ENCODE measurements at regions not wholly inside any gene's neighbourhood (a gene's known extent, or its start where the extent isn't known, plus 50 kb on each side); places are given as distances from the start of the nearest gene placed in this dataset.

DNA sequence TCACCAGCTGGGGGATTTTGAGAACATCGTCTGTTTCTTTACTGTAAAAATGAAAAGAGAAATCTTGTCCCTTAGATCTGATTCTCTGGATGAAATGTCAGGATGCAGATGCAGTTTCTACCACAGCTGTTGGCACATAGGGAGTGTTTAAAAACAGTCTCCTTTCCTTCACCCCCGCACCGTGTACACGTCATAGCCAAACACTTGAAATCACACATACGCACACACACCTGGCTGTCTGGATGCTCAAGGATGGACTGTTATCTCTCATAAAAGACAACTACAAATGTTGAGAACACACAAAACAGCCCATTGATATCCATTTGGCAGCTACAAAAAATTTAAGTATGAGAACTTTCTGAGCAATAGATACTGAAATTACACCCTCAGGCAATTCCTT, 275.8 kb upstream of the CLNK start:
- Mint-ChIP-seq H3K36me3 (no peaks in the 10 kb centered on the region), H3K9me3 (no peaks in the 10 kb centered on the region), H3K27me3 (peaks cover 15% of the 10 kb centered on the region), H3K4me1 (no peaks in the 10 kb centered on the region), H3K4me3 (no peak overlapping the region), H3K27ac (no peak overlapping the region)
- no peak for DNase-seq

DNA sequence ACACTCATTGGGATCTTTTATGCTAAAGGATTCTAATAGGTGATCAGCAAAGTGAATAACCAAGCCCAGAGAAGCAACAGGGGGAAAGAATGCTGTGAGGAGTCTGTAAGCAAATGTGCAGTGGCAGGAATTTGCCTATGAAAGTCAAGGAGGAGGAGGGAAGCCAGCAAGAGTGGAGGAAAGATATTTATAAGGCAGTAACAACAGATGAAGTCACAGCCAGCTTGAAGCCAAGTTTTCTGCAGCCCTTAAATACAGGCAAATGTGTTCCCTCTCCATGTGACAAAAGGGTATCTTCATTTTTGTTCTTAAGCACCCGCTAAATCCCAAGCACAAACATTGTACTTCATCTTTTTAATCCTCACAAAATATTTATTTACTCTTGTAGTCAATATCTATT, 275.0 kb upstream of the CLNK start:
- no peak overlapping the region for H3K27ac Mint-ChIP-seq
- peaks cover 5% of the 10 kb centered on the region for H3K4me1 Mint-ChIP-seq
- peaks cover 15% of the 10 kb centered on the region for H3K27me3 Mint-ChIP-seq
- no peak overlapping the region for H3K4me3 Mint-ChIP-seq
- H3K36me3 Mint-ChIP-seq = no peaks in the 10 kb centered on the region
- H3K9me3 Mint-ChIP-seq = no peaks in the 10 kb centered on the region
- no peak for DNase-seq

DNA sequence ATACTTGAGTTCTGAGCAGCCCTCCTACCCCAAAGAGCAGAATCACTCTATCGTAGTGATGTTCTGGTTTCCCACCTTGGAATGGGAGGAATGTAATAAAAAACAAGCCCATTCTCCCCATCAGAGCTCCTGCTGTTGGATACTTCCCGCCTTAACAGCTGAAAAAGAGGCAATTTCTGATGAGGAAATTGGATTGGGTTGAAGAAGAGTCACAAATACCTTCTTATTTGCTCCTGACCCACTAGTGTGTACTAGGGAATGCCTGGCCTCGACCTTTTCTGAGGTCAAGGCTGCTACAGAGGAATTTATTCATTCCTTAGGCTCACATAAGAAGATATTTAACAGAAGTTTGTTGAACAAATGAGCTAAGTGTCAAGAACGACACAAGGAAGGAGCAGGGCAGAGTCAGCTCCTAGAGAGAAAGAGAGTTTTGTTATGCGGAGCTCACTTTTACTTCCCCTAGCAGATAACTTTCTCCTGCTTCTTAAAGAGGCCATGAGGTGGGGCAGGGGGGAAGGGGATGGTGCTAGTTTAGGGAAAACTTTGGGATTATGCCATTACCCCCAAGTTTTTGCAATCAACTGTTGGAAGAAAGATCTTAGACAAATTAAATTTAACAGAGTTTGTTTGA, 273.8 kb upstream of the CLNK start:
- peaks cover 15% of the 10 kb centered on the region for H3K27me3 Mint-ChIP-seq
- H3K36me3 Mint-ChIP-seq = no peaks in the 10 kb centered on the region
- no peak overlapping the region for H3K27ac Mint-ChIP-seq
- DNase-seq = no peak
- H3K9me3 Mint-ChIP-seq = no peaks in the 10 kb centered on the region
- no peak overlapping the region for H3K4me3 Mint-ChIP-seq
- peaks cover 7% of the 10 kb centered on the region for H3K4me1 Mint-ChIP-seq

DNA sequence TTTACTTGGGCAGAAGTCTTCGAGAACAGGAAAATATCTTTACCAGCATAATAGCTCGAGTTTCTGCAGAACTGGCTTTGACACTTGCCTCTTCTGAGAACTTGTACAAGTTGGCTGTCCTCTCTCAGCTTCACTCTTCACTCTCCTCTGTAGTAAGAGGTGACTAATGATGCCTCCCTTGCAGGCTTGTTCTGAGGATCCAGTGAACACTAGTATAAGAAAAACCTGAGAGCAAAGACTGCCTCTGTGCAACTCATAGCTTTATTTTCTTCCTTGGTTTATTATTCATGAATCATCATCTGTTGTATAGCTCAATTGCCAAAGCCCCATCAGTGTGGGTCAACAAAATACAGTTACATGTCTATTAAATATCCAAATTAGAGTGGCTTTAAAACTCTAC, 266.7 kb upstream of the CLNK start:
- Mint-ChIP-seq H3K9me3 (no peaks in the 10 kb centered on the region), H3K27ac (no peak overlapping the region), H3K36me3 (no peaks in the 10 kb centered on the region), H3K4me3 (no peak overlapping the region), H3K27me3 (peaks cover 5% of the 10 kb centered on the region), H3K4me1 (peaks cover 7% of the 10 kb centered on the region)
- no peak for DNase-seq

DNA sequence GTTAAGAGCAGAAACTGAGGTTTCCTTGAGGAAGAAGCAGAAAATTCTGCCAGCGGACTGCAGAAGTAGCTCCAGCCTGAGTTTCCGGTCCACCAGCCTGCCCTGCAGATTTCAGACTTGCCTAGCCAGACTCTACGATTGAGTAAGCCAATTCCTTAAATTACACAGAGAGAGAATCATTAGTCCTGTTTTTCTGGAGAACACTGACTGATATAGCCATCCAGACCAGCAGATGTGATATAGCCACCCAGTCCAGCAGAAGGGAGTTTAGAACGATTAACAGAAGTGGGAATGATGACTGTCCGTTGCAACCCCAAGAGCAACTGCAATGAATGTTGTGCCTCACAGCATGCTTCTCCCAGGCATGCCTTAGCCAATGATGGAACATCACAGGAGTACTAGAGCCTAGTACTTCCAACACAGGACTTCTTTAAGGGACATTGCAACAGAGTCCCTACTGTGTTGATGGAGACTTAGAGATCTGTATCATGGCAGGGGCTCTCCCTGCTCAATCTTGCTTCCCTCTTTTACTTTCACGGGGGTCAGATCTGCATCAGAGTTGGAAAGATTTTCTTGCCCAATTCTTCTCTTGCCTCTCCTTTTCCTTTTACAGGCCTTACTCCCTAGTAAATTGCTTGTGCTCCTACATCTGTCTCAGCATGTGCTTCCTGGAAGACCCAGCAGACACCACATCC, 264.6 kb upstream of the CLNK start:
- Mint-ChIP-seq H3K27ac (no peak overlapping the region), H3K27me3 (no peaks in the 10 kb centered on the region), H3K9me3 (no peaks in the 10 kb centered on the region), H3K36me3 (no peaks in the 10 kb centered on the region), H3K4me3 (no peak overlapping the region), H3K4me1 (no peaks in the 10 kb centered on the region)
- no peak for DNase-seq

DNA sequence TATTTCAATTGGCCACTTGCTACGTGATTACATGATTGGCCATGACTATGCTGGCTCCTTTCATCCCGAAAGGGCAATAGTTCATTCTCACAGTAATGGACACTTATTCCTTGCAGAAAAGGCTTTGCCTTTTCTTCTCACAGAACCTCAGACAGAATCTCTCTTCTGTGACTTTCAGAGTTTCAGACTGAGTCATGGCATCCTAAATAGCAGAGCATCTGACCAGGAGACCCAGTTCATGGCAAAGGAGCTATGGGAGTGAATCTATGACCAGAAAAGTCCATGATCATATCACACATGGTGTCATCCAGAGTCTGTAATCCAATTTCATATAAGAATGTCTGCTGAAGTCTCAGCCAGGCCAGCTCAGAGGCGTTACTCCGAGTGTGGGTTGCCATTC, 263.3 kb upstream of the CLNK start:
- H3K27ac Mint-ChIP-seq = no peak overlapping the region
- no peak overlapping the region for H3K4me3 Mint-ChIP-seq
- no peak for DNase-seq
- no peaks in the 10 kb centered on the region for H3K4me1 Mint-ChIP-seq
- H3K36me3 Mint-ChIP-seq = no peaks in the 10 kb centered on the region
- no peaks in the 10 kb centered on the region for H3K27me3 Mint-ChIP-seq
- H3K9me3 Mint-ChIP-seq = no peaks in the 10 kb centered on the region

DNA sequence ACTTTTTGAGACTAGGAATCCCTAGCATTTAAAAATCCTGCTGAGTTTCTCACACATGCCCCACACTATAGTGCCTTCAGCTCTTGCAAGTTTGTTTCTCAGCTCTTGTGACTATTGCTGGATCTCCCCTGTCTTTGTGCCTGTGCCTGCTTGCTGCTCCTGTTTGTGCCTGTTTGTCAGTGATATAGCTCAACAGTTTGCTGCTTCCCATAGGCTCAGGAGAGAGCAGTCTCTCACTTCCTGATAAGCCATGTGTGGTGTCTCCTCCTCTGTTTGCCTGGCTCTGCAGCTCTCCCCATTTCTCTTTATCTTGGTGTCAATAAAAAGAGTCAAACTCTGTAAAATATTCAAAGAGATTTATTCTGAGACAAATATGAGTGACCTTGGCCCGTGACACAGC, 259.8 kb upstream of the CLNK start:
- Mint-ChIP-seq H3K4me1 (no peaks in the 10 kb centered on the region), H3K36me3 (no peaks in the 10 kb centered on the region), H3K4me3 (no peak overlapping the region), H3K27me3 (no peaks in the 10 kb centered on the region), H3K9me3 (peaks cover 3% of the 10 kb centered on the region), H3K27ac (no peak overlapping the region)
- no peak for DNase-seq

DNA sequence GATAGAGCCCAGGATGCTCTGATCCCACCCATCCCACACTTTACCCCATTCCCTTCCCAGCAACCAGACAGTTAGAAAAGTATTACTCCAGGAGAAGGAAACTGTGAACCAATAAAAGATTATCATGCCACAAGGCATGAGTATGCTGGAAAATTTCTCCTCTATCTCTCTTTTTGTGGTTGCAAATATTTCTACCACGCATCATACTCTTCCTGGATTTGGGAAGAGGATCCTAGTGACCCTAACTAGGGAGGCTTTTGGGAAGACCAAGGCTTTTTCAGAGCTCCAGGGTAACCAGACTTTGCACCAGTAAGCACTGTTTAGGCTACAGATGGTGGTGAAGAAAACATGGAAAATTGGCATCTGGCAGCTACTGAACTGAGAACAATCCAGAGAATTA, 257.6 kb upstream of the CLNK start:
- no peak for DNase-seq
- H3K27me3 Mint-ChIP-seq = no peaks in the 10 kb centered on the region
- H3K4me1 Mint-ChIP-seq = no peaks in the 10 kb centered on the region
- peaks cover 3% of the 10 kb centered on the region for H3K9me3 Mint-ChIP-seq
- H3K36me3 Mint-ChIP-seq = peaks cover 4% of the 10 kb centered on the region
- no peak overlapping the region for H3K4me3 Mint-ChIP-seq
- no peak overlapping the region for H3K27ac Mint-ChIP-seq

DNA sequence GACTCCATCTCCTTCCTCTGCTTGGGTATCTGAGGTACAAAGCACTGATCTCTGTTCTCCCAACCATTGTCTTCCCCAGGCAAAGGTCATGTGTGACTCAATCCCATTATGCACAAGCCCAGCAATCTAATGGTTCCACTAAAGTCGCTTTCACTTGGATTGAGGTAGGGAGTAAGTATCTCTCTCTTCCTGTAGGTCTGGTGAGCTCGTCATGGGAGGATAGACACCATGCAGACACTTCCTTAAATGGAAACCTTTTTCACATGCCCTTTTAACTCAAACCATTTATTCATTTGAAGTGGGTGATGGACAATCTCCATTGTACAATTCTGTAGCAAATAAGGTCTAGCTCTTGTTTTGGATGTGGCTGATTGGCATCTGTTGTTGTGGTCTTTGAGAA, 245.2 kb upstream of the CLNK start:
- Mint-ChIP-seq H3K9me3 (no peaks in the 10 kb centered on the region), H3K4me1 (no peaks in the 10 kb centered on the region), H3K4me3 (no peak overlapping the region), H3K27me3 (no peaks in the 10 kb centered on the region), H3K36me3 (no peaks in the 10 kb centered on the region), H3K27ac (no peak overlapping the region)
- DNase-seq = no peak

DNA sequence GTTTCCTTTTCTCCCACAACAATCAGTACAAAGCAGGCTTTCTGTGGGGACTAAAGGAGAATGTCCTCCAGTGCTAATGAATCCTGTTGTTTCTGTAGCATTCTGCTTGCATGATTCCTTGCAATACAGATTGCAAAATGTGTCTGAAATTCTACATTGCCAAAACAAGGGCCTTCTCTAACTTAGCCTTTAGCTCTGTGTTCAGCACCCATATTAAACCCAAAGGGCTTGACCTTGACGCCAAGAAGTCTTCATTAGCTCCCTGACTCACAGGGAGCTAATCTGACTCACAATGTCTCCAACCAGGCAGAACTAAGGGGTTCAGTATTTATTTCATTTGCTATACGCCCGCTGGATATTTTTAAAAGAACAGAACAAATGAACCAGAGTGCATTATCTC, 241.4 kb upstream of the CLNK start:
- no peaks in the 10 kb centered on the region for H3K36me3 Mint-ChIP-seq
- H3K27ac Mint-ChIP-seq = no peak overlapping the region
- no peaks in the 10 kb centered on the region for H3K9me3 Mint-ChIP-seq
- H3K27me3 Mint-ChIP-seq = no peaks in the 10 kb centered on the region
- no peak overlapping the region for H3K4me3 Mint-ChIP-seq
- DNase-seq = no peak
- no peaks in the 10 kb centered on the region for H3K4me1 Mint-ChIP-seq

DNA sequence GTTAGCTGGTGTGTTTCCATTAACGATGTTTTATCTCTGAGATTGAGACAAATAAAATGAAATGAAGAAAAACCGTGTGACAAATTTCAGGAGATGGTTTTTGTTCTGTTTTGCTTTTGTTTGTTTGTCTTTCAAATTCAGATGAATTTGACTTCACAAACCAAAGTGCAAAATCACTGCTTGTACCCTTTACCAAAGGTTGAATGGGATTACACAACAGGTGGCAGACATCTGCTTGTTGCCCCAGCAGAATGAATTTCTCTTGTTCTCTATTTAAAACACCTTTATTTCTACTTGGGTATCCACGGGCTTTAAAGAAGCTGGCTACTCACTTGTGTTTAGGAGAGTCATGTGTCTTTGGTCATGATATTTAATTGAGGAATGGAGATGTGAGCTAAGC, 239.7 kb upstream of the CLNK start:
- Mint-ChIP-seq H3K9me3 (no peaks in the 10 kb centered on the region), H3K4me3 (no peak overlapping the region), H3K27ac (no peak overlapping the region), H3K4me1 (no peaks in the 10 kb centered on the region), H3K27me3 (no peaks in the 10 kb centered on the region), H3K36me3 (no peaks in the 10 kb centered on the region)
- no peak for DNase-seq

DNA sequence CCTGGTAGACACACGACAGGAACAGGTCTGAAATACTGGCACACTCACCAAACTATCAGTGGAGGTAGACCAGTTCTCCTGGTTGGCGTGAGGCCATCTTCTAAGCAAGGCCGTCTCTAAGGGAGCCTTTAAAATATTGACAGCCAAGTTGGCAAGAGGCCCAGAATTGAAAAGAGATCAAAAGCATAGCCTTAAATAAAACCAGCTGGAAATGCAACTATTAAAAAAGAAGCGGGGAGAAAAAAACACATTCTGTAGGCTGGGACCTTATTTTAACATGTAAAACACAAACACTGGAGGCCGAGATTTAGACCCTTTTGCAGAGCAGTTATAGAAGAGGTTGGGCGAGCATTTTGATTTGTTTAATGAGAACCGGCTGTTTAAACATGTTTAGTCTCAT, 233.0 kb upstream of the CLNK start:
- Mint-ChIP-seq H3K9me3 (no peaks in the 10 kb centered on the region), H3K36me3 (no peaks in the 10 kb centered on the region), H3K27ac (no peak overlapping the region), H3K4me1 (no peaks in the 10 kb centered on the region), H3K4me3 (no peak overlapping the region), H3K27me3 (no peaks in the 10 kb centered on the region)
- no peak for DNase-seq

DNA sequence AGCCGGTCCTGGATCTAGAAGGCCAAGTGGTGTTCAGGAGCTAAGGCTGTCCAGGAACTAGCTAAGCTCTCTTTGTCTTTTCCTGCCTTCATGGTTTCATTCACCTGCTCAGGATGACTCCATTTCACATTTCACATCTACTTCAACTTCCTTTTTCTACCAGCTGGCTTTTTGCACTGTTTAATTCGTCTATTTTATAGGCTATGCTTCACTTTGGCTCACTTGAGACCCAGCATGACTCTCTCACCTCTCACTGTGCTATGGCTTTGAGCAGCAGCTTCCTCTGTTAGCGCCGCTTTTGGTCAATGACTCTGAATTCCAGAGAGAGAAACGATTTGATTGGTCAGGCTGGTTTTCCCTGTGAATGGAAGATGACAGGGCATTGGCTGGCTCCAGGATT, 213.5 kb upstream of the CLNK start:
- H3K27me3 Mint-ChIP-seq = peaks cover 10% of the 10 kb centered on the region
- H3K4me1 Mint-ChIP-seq = peaks cover 5% of the 10 kb centered on the region
- H3K9me3 Mint-ChIP-seq = no peaks in the 10 kb centered on the region
- H3K36me3 Mint-ChIP-seq = no peaks in the 10 kb centered on the region
- no peak for DNase-seq
- no peak overlapping the region for H3K4me3 Mint-ChIP-seq
- no peak overlapping the region for H3K27ac Mint-ChIP-seq

DNA sequence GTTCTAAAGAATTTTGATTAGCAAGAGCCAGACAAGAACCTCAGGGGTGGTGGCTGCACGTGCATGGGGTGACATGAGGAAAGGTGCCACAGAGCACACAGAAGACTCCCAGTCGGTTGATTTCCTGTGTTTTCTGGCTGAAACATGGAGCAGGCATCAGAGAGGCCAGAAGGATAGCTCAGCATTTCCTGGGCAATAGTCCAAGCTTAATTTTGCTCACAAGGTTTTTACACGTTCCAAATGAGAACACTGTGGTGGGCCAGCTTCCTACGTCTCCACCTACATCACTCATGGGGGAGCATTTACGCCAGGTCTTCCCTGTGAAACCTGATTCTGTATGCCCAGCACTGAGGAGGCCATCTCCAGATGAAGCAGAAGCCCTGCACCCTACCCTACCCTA, 212.5 kb upstream of the CLNK start:
- Mint-ChIP-seq H3K4me3 (no peak overlapping the region), H3K4me1 (peaks cover 5% of the 10 kb centered on the region), H3K9me3 (no peaks in the 10 kb centered on the region), H3K27ac (no peak overlapping the region), H3K36me3 (no peaks in the 10 kb centered on the region), H3K27me3 (peaks cover 10% of the 10 kb centered on the region)
- DNase-seq = no peak

DNA sequence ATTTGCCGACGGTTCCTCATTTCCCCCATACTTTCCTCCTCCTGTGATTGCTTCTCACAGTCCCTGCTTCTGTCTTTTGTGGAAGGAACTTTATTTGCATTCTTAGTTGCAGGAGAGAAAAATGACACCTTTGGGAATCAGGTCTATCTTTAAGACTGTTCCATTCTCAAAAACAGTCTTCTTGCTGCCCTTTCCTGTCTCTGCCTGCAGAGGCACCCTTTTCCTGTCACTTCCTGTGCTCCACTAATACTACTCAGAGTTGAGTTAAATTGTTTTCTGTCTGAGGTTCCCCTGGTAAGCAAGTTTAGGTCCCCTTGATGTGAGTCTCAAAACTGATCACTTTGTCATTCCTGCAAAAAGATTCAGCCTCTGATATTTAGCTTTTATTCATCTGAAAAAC, 208.8 kb upstream of the CLNK start:
- no peak for DNase-seq

DNA sequence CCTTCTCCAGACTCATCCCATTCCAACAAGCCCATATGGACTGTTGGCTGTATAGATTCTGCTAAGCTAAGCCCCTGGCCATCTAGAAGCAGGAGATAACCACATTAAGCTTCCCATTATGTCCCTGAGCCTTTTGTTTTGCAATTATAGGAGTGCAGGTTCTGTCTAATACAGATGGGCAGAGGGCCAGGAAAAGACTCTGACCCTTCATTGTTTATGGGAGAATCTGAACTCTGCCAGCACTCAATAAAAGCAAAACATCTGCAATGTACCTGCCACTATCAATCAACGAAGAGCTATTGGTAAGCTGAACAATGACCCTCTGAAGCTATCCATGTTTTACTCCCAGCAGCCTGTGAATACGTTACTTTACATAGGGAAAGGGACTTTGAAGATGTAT, 207.3 kb upstream of the CLNK start:
- H3K4me1 Mint-ChIP-seq = peaks cover 5% of the 10 kb centered on the region
- no peak for DNase-seq
- H3K4me3 Mint-ChIP-seq = no peak overlapping the region
- H3K27ac Mint-ChIP-seq = no peak overlapping the region
- peaks cover 14% of the 10 kb centered on the region for H3K27me3 Mint-ChIP-seq
- no peaks in the 10 kb centered on the region for H3K36me3 Mint-ChIP-seq
- H3K9me3 Mint-ChIP-seq = no peaks in the 10 kb centered on the region

More for the DNA sequence above, 208.8 kb upstream of the CLNK start:
- H3K4me1 Mint-ChIP-seq = peaks cover 5% of the 10 kb centered on the region
- no peak overlapping the region for H3K27ac Mint-ChIP-seq
- H3K9me3 Mint-ChIP-seq = no peaks in the 10 kb centered on the region
- peaks cover 14% of the 10 kb centered on the region for H3K27me3 Mint-ChIP-seq
- H3K4me3 Mint-ChIP-seq = no peak overlapping the region
- H3K36me3 Mint-ChIP-seq = no peaks in the 10 kb centered on the region
